ENCODE measurements at regions not wholly inside any gene's neighbourhood (a gene's known extent, or its start where the extent isn't known, plus 50 kb on each side); places are given as distances from the start of the nearest gene placed in this dataset.
"Not testable (repeated sequence)": the region's sequence is repeated elsewhere in the genome, so short reads cannot be mapped to it uniquely, and the experiment has no call there.

DNA sequence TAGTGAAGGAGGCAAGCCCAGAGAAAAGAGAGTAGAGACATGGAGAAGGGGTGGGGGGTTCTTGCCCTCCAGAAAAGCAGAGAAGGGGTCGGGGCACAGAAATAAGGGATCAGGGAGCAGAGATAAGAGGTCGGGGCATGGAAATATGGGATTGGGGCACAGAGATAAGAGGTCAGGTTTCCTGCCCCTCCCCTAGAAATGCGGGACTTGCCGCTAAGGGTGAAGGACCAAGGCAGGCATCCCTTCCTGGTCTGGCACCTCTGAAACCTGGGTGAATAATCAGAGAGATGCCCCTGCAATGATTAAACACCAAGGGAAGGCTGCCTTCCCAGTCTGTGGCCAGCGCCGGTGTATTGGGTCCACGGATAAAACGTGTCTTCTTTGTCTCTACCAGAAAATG is 584.5 kb upstream of the MDGA2 start:
- not testable (repeated sequence) for TF ChIP-seq CTCF (IDR thresholded peaks at IDR 0.05; ENCODE audit: low read length); EZH2 (IDR thresholded peaks at IDR 0.05; ENCODE audit: borderline replicate concordance, low read length)
